Hepatocyte (in vitro differentiated cells): ENCODE measurements at regions not wholly inside any gene's neighbourhood (a gene's known extent, or its start where the extent isn't known, plus 50 kb on each side); places are given as distances from the start of the nearest gene placed in this dataset.

Source experiments
- EZH2 ChIP-seq: fragments of 200-600 bp; sonication (generic); IDR thresholded peaks from 2 replicates; pipeline ENCODE4 v1.6.1; 2016; ENCODE audit warnings: antibody characterized with exemption, mild to moderate bottlenecking, borderline replicate concordance
- EZH2phosphoT487 ChIP-seq: fragments of 200-600 bp; sonication (generic); IDR thresholded peaks from one replicate; pipeline ENCODE4 v1.6.1; 2018; ENCODE audit warnings: antibody characterized with exemption, mild to moderate bottlenecking, low read depth, moderate library complexity; ENCODE audit not compliant: unreplicated experiment, severe bottlenecking
- TF ChIP-seq, protein P1 (sequence below): fragments of 200-600 bp; sonication (generic); IDR thresholded peaks from 2 replicates; pipeline ENCODE4 v1.5.1; 2016; ENCODE audit warnings: antibody characterized with exemption, mild to moderate bottlenecking; ENCODE audit not compliant: poor library complexity

GRCh38 chr10:61837755-61838171 is 63.7 kb upstream of the ARID5B start:
- TF ChIP-seq, protein P1, sequence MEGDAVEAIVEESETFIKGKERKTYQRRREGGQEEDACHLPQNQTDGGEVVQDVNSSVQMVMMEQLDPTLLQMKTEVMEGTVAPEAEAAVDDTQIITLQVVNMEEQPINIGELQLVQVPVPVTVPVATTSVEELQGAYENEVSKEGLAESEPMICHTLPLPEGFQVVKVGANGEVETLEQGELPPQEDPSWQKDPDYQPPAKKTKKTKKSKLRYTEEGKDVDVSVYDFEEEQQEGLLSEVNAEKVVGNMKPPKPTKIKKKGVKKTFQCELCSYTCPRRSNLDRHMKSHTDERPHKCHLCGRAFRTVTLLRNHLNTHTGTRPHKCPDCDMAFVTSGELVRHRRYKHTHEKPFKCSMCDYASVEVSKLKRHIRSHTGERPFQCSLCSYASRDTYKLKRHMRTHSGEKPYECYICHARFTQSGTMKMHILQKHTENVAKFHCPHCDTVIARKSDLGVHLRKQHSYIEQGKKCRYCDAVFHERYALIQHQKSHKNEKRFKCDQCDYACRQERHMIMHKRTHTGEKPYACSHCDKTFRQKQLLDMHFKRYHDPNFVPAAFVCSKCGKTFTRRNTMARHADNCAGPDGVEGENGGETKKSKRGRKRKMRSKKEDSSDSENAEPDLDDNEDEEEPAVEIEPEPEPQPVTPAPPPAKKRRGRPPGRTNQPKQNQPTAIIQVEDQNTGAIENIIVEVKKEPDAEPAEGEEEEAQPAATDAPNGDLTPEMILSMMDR = no peak
- TF ChIP-seq EZH2 (no peak), EZH2phosphoT487 (no peak)
